ENCODE measurements at regions not wholly inside any gene's neighbourhood (a gene's known extent, or its start where the extent isn't known, plus 50 kb on each side); places are given as distances from the start of the nearest gene placed in this dataset.

DNA sequence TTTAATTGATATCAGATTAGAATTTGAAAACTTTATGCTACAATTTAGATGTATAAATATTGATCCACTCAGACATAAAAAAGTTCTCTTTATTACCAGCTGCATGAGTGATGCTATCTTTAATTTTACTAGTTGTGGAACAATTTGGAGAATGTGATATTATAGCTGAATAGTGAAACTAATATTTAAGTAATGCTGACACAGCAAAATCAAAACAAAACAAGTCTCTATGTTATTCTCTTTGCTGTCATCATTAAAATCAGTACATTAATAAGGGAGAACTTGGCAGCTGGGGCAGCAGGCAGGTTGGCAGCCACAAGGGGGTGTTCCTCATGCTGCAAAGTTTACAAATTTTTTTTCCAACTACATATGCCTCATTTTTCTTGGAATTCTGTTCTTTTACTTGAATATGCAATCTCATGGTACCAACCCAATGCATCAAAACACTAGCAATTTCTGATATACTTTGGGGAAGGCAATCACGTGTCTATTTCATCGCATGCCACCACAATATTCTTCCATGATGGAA, 585.3 kb downstream of the FGF9 start:
- DNase-seq = no peak
- Histone ChIP-seq H3K4me3 (no peak overlapping the region), H3K9me3 (no peaks in the 10 kb centered on the region), H3K36me3 (no peaks in the 10 kb centered on the region), H3K27me3 (no peaks in the 10 kb centered on the region), H3K27ac (no peak overlapping the region), H3K4me1 (no peaks in the 10 kb centered on the region)
- no peak for TF ChIP-seq POLR2A (IDR thresholded peaks at IDR 0.05)
- TF ChIP-seq, protein P1, sequence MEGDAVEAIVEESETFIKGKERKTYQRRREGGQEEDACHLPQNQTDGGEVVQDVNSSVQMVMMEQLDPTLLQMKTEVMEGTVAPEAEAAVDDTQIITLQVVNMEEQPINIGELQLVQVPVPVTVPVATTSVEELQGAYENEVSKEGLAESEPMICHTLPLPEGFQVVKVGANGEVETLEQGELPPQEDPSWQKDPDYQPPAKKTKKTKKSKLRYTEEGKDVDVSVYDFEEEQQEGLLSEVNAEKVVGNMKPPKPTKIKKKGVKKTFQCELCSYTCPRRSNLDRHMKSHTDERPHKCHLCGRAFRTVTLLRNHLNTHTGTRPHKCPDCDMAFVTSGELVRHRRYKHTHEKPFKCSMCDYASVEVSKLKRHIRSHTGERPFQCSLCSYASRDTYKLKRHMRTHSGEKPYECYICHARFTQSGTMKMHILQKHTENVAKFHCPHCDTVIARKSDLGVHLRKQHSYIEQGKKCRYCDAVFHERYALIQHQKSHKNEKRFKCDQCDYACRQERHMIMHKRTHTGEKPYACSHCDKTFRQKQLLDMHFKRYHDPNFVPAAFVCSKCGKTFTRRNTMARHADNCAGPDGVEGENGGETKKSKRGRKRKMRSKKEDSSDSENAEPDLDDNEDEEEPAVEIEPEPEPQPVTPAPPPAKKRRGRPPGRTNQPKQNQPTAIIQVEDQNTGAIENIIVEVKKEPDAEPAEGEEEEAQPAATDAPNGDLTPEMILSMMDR (IDR thresholded peaks at IDR 0.05) = no peak

DNA sequence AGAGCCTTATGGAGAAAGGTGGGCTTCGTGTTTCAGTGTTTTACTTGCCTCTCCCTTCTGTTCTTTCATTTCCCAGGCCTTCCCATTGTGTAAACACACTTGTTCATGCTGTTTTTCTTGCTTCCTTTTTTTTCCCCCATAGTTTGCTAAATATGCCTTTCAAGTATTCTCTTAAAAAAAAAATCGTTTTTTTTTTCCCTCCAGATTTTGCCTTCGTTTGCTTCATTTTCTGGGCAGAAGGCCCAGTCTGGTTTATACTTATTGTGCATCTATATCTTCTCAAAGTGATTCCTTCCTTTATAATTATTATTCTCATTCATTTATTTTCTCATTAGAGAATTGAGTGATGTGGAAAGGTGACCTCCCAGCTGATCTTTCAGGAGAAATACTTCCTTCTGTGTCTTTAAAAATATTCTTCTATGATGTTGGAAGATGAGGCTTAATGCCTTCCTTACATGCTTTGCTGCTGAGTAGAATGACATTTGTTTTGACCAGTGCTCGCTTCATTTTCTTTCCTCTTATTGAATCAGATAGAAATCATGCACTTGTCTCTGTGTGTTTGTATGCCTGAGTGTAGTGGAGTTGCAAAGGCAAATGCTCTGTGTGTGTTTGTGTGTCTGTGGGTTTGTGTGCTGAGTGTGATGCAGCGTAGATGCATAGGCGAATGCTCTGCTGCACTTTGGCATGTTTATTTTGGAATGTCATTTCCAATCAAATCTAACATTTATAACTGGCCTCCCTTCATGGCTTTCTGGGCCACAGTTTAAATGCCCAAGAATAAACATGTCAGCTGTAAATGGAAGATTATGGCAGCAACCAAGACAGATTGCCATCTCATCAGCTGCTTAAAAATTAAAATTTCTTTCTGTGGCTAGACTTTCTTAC, 591.4 kb downstream of the FGF9 start:
- Histone ChIP-seq H3K27ac (no peak overlapping the region), H3K4me1 (no peaks in the 10 kb centered on the region), H3K9me3 (no peaks in the 10 kb centered on the region), H3K4me3 (no peak overlapping the region), H3K27me3 (no peaks in the 10 kb centered on the region), H3K36me3 (no peaks in the 10 kb centered on the region)
- no peak for TF ChIP-seq POLR2A (IDR thresholded peaks at IDR 0.05)
- TF ChIP-seq, protein P1 (IDR thresholded peaks at IDR 0.05) = no peak
- DNase-seq = no peak

DNA sequence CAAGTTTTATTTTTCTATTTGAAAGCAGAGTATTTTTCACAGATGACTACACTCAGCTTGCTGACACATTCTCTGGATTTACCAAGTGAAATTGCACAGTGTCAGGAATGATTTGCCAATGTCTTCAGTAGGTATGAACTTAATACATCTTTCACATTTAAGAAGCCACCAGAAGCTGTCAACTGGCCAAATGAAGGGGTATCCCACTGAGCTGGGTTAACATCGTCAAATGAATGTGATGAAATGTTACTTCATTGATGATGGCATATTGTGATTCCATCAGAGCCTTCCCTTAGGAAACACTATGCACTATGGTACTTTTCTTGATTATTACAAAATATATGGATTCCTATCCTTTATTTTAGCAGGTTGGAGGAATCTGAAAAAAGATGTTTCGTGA, 592.3 kb downstream of the FGF9 start:
- H3K27me3 ChIP-seq = no peaks in the 10 kb centered on the region
- no peaks in the 10 kb centered on the region for H3K36me3 ChIP-seq
- no peak for TF ChIP-seq POLR2A (IDR thresholded peaks at IDR 0.05)
- TF ChIP-seq, protein P1 (IDR thresholded peaks at IDR 0.05) = no peak
- no peak overlapping the region for H3K27ac ChIP-seq
- H3K9me3 ChIP-seq = no peaks in the 10 kb centered on the region
- H3K4me1 ChIP-seq = no peaks in the 10 kb centered on the region
- no peak for DNase-seq
- H3K4me3 ChIP-seq = no peak overlapping the region

DNA sequence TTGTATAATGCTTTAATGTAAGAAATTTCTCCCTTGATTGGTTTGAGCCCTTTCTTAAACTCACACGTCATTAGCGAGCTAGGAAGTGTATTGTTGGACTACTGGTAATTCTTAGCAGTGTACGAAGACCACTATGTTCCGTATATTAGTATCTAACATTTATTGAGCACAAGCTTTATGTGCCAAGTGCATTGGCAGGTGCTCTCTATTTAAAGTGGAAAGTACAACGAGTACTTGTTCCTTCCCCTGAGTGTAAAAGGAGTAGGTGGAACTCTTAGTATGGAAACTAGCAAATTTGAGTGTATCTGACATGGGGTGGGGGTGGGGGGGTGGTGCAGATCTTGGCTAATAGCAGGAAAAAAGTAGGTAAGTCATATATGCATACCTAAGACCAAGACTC, 594.7 kb downstream of the FGF9 start:
- no peak for DNase-seq
- no peaks in the 10 kb centered on the region for H3K4me1 ChIP-seq

DNA sequence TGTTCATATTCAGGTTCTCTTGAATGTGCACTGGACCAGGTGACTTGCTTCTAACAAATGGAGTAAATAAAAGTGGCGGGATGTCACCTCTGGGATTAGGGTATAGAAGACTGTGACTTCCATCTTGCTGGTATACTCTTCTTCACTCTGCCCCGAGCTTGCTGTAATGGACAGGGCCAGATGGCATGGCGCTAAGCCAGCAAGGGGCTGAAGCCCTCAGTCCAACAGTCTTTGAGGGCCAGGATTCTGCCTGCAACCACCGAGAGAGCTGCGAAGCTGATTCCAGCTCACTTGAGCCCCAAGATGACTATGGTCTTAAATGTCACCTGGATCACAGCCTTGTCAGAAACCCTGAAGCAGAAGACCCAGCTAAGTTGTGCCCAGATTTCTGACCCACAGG, 600.0 kb downstream of the FGF9 start:
- TF ChIP-seq, protein P1 (IDR thresholded peaks at IDR 0.05) = no peak
- no peak for TF ChIP-seq POLR2A (IDR thresholded peaks at IDR 0.05)
- Histone ChIP-seq H3K9me3 (peaks cover 0 to 3% (median 0%) of the 10 kb centered on the region in 4 donors), H3K27ac (no peak overlapping the region), H3K36me3 (no peaks in the 10 kb centered on the region), H3K4me3 (no peak overlapping the region), H3K4me1 (no peaks in the 10 kb centered on the region), H3K27me3 (no peaks in the 10 kb centered on the region)
- no peak for DNase-seq

More for the DNA sequence above, 594.7 kb downstream of the FGF9 start:
- Histone ChIP-seq H3K27me3 (no peaks in the 10 kb centered on the region), H3K36me3 (no peaks in the 10 kb centered on the region), H3K9me3 (no peaks in the 10 kb centered on the region), H3K27ac (no peak overlapping the region), H3K4me3 (no peak overlapping the region)
- TF ChIP-seq POLR2A (IDR thresholded peaks at IDR 0.05) = no peak
- TF ChIP-seq, protein P1 (IDR thresholded peaks at IDR 0.05) = no peak
